H1 (cell line): ENCODE measurements at regions not wholly inside any gene's neighbourhood (a gene's known extent, or its start where the extent isn't known, plus 50 kb on each side); places are given as distances from the start of the nearest gene placed in this dataset.

Experiments
- CTCF ChIA-PET: fragments of 300-600 bp; sonication (Branson Sonifier 250); formaldehyde crosslinking; loops from one replicate; lab custom pipeline; 2021; ENCODE audit not compliant: partially characterized antibody; lab: Charles Lee
- POLR2A ChIA-PET: fragments of 300-600 bp; sonication (Branson Sonifier 250); formaldehyde crosslinking; loops from one replicate; lab custom pipeline; 2021; ENCODE audit warnings: inconsistent platforms; ENCODE audit not compliant: partially characterized antibody; lab: Charles Lee
- DNase-seq, 2 experiments: peaks; one replicate each; pipeline versions ENCODE4 v3.0.0 to v3.0.0-alpha.2; 2010 to 2022; ENCODE audit warnings: low spot score in 2 of 2, low read depth in 1 of 2, mixed read lengths in 1 of 2
- FAIRE-seq: peaks from 2 replicates; lab custom pipeline; 2011; peaks lifted over from hg19 to GRCh38; lab: Jason Lieb, UNC
- H2AFZ ChIP-seq: 2 replicates; pipeline ENCODE4 v1.8.1; 2012; ENCODE audit warnings: low read length, inconsistent platforms
- H2AK5ac ChIP-seq: 2 replicates; pipeline ENCODE4 v1.6.1; 2013; ENCODE audit warnings: low read depth, low read length
- H2BK120ac ChIP-seq: replicated peaks from 2 replicates; pipeline ENCODE3; 2013; ENCODE audit warnings: low read depth, low read length, inconsistent platforms
- H2BK12ac ChIP-seq: 2 replicates; pipeline ENCODE4 v1.6.1; 2013; ENCODE audit warnings: low read depth, low read length
- H2BK15ac ChIP-seq: 2 replicates; pipeline ENCODE4 v1.6.1; 2013; ENCODE audit warnings: low read length
- H2BK20ac ChIP-seq: 2 replicates; pipeline ENCODE4 v1.6.1; 2013; ENCODE audit warnings: low read length
- H2BK5ac ChIP-seq: 2 replicates; pipeline ENCODE4 v1.6.1; 2013; ENCODE audit warnings: low read depth, low read length
- H3K14ac ChIP-seq: 2 replicates; pipeline ENCODE4 v1.6.1; 2013; ENCODE audit warnings: inconsistent platforms; ENCODE audit not compliant: insufficient read length
- H3K18ac ChIP-seq: 2 replicates; pipeline ENCODE4 v1.6.1; 2013; ENCODE audit warnings: low read length; ENCODE audit errors: extremely low read depth
- H3K23ac ChIP-seq: 2 replicates; pipeline ENCODE4 v1.6.1; 2013; ENCODE audit warnings: inconsistent platforms; ENCODE audit not compliant: insufficient read length
- H3K23me2 ChIP-seq: 2 replicates; pipeline ENCODE4 v1.6.1; 2013; ENCODE audit warnings: low read depth, low read length
- H3K27ac ChIP-seq: 2 replicates; pipeline ENCODE4 v1.6.1; 2011; ENCODE audit warnings: low read depth, low read length, inconsistent platforms
- H3K27me3 ChIP-seq, 4 experiments: replicated peaks in 1 of 4; 1 replicate in 1 of 4; 2 replicates in 3 of 4; pipeline versions ENCODE4 v1.6.1 to v1.8.1; 2011 to 2013; ENCODE audit warnings: low read length in 3 of 4, mild to moderate bottlenecking in 3 of 4, inconsistent platforms in 2 of 4, mixed read lengths in 2 of 4, moderate library complexity in 1 of 4; ENCODE audit not compliant: control insufficient read depth in 3 of 4, insufficient read depth in 3 of 4; ENCODE audit errors: extremely low read depth in 1 of 4
- H3K36me3 ChIP-seq, 4 experiments: 2 replicates each; pipeline versions ENCODE4 v1.6.1 to v1.8.1; 2011 to 2013; ENCODE audit warnings: mild to moderate bottlenecking in 4 of 4, low read length in 3 of 4, moderate library complexity in 2 of 4, control low read depth in 1 of 4, inconsistent platforms in 1 of 4; ENCODE audit not compliant: insufficient read depth in 4 of 4, control insufficient read depth in 2 of 4
- H3K4ac ChIP-seq: replicated peaks from 2 replicates; pipeline ENCODE3; 2013; ENCODE audit warnings: low read length, low read depth, mixed read lengths, inconsistent platforms; ENCODE audit not compliant: insufficient read length
- H3K4me1 ChIP-seq, 4 experiments: replicated peaks in 1 of 4; 1 replicate in 1 of 4; 2 replicates in 3 of 4; pipeline versions ENCODE4 v1.6.1 to v1.8.1; 2011 to 2013; ENCODE audit warnings: low read length in 3 of 4, inconsistent platforms in 2 of 4, mixed read lengths in 1 of 4; ENCODE audit not compliant: insufficient read depth in 4 of 4, control insufficient read depth in 3 of 4
- H3K4me2 ChIP-seq, 2 experiments: 2 replicates each; pipeline versions ENCODE4 v1.6.1 to v1.8.1; 2011 to 2013; ENCODE audit warnings: low read depth in 2 of 2, low read length in 2 of 2, control low read depth in 1 of 2, inconsistent platforms in 1 of 2, mild to moderate bottlenecking in 1 of 2; ENCODE audit not compliant: insufficient read depth in 1 of 2
- H3K4me3 ChIP-seq, 4 experiments: fragments of 200-600, 300-600 bp in 1 of 4; sonication (generic), shearing (Covaris generic), sonication (Bioruptor Twin) in 1 of 4; 2 replicates each; pipeline versions ENCODE4 v1.5.1 to v1.8.1; 2011 to 2016; ENCODE audit warnings: low read length in 4 of 4, low read depth in 3 of 4, control low read depth in 2 of 4, inconsistent platforms in 2 of 4, mild to moderate bottlenecking in 2 of 4, mixed read lengths in 1 of 4, moderate library complexity in 1 of 4; ENCODE audit not compliant: insufficient read depth in 2 of 4; ENCODE audit errors: extremely low read depth in 1 of 4
- H3K56ac ChIP-seq: replicated peaks from 2 replicates; pipeline ENCODE3; 2013; ENCODE audit warnings: low read depth, mild to moderate bottlenecking, mixed read lengths, low read length, inconsistent platforms; ENCODE audit not compliant: insufficient read length
- H3K79me1 ChIP-seq: 2 replicates; pipeline ENCODE4 v1.6.1; 2013; ENCODE audit warnings: low read depth, low read length, control low read depth
- H3K79me2 ChIP-seq, 2 experiments: 2 replicates each; pipeline versions ENCODE4 v1.6.1 to v1.8.1; 2012 to 2013; ENCODE audit warnings: low read length in 2 of 2, mild to moderate bottlenecking in 2 of 2, inconsistent platforms in 1 of 2; ENCODE audit not compliant: insufficient read depth in 2 of 2, control insufficient read depth in 1 of 2
- H3K9ac ChIP-seq, 4 experiments: replicated peaks in 1 of 4; 1 replicate in 1 of 4; 2 replicates in 3 of 4; pipeline versions ENCODE4 v1.6.1 to v1.8.1; 2011 to 2013; ENCODE audit warnings: low read depth in 3 of 4, low read length in 3 of 4, control low read depth in 2 of 4, mild to moderate bottlenecking in 2 of 4, moderate library complexity in 2 of 4, inconsistent platforms in 1 of 4; ENCODE audit errors: extremely low read depth in 1 of 4
- H3K9me3 ChIP-seq, 2 experiments: 2 replicates each; pipeline versions ENCODE4 v1.6.1 to v1.8.1; 2012 to 2013; ENCODE audit warnings: mild to moderate bottlenecking in 2 of 2, moderate library complexity in 2 of 2, control low read depth in 1 of 2, inconsistent platforms in 1 of 2, low read depth in 1 of 2, low read length in 1 of 2, mixed read lengths in 1 of 2; ENCODE audit not compliant: insufficient read depth in 2 of 2
- H4K20me1 ChIP-seq, 2 experiments: replicated peaks in 1 of 2; 2 replicates each; pipeline versions ENCODE3 to v1.8.1; 2011 to 2013; ENCODE audit warnings: inconsistent platforms in 2 of 2, low read length in 2 of 2, mild to moderate bottlenecking in 1 of 2; ENCODE audit not compliant: insufficient read depth in 2 of 2, control insufficient read depth in 1 of 2
- H4K5ac ChIP-seq: 2 replicates; pipeline ENCODE4 v1.6.1; 2013; ENCODE audit warnings: low read length, low read depth, mixed read lengths, inconsistent platforms; ENCODE audit not compliant: insufficient read length
- H4K8ac ChIP-seq: 2 replicates; pipeline ENCODE4 v1.8.0; 2013; ENCODE audit warnings: mild to moderate bottlenecking, moderate library complexity, low read length, inconsistent platforms; ENCODE audit not compliant: insufficient read depth; ENCODE audit errors: extremely low read depth
- H4K91ac ChIP-seq: replicated peaks from 2 replicates; pipeline ENCODE3; 2013; ENCODE audit warnings: low read length, mixed read lengths, inconsistent platforms; ENCODE audit not compliant: insufficient read length
- ASH2L ChIP-seq: fragments of 200-600, 300-600 bp; sonication (generic); IDR thresholded peaks from one replicate; pipeline ENCODE4 v1.7.1; 2017; ENCODE audit warnings: low read length
- ATF2 ChIP-seq: IDR thresholded peaks from 2 replicates; pipeline ENCODE4 v1.6.1; 2012; ENCODE audit warnings: low read length, inconsistent platforms
- EGR1 ChIP-seq: IDR thresholded peaks from 2 replicates; pipeline ENCODE4 v1.6.1; 2011; ENCODE audit warnings: low read depth, low read length, borderline replicate concordance
- EP300 ChIP-seq, 2 experiments: IDR thresholded peaks; 1 replicate in 1 of 2; 2 replicates in 1 of 2; pipeline ENCODE4 v1.6.1; 2011 to 2012; ENCODE audit warnings: low read depth in 2 of 2, low read length in 2 of 2, mild to moderate bottlenecking in 2 of 2, borderline replicate concordance in 1 of 2, inconsistent platforms in 1 of 2, moderate library complexity in 1 of 2
- EZH2 ChIP-seq: fragments of 200-600 bp; sonication (generic); IDR thresholded peaks from 2 replicates; pipeline ENCODE4 v1.7.1; 2012; ENCODE audit warnings: low read depth, mild to moderate bottlenecking, moderate library complexity, low read length, inconsistent platforms; ENCODE audit not compliant: severe bottlenecking
- FOSL1 ChIP-seq: IDR thresholded peaks from 2 replicates; pipeline ENCODE4 v1.6.1; 2011; ENCODE audit warnings: mild to moderate bottlenecking, low read depth, low read length, moderate library complexity; ENCODE audit not compliant: insufficient read depth
- KDM1A ChIP-seq: fragments of 200-600, 300-600 bp; sonication (generic); IDR thresholded peaks from 2 replicates; pipeline ENCODE4 v1.7.1; 2016; ENCODE audit warnings: mild to moderate bottlenecking, low read length, borderline replicate concordance
- PHF8 ChIP-seq: fragments of 200-600 bp; sonication (generic); conservative IDR thresholded peaks from 2 replicates; pipeline ENCODE4 v1.7.1; 2012; ENCODE audit warnings: low read depth, mild to moderate bottlenecking, inconsistent platforms, low read length, moderate library complexity
- RBBP5 ChIP-seq: IDR thresholded peaks from 2 replicates; pipeline ENCODE4 v1.7.1; 2012; ENCODE audit warnings: low read depth, mild to moderate bottlenecking, inconsistent platforms, low read length, moderate library complexity, borderline replicate concordance
- RFX5 ChIP-seq: IDR thresholded peaks from 2 replicates; pipeline ENCODE4 v1.6.1; 2011; ENCODE audit warnings: low read depth, low read length, improper control_type of control experiment, borderline replicate concordance
- SIX5 ChIP-seq: IDR thresholded peaks from 2 replicates; pipeline ENCODE4 v1.6.1; 2011; ENCODE audit warnings: mild to moderate bottlenecking, low read depth, low read length
- SP4 ChIP-seq: IDR thresholded peaks from 2 replicates; pipeline ENCODE4 v1.6.1; 2012; ENCODE audit warnings: low read length, inconsistent platforms
- SRF ChIP-seq: IDR thresholded peaks from 2 replicates; pipeline ENCODE4 v1.6.1; 2011; ENCODE audit warnings: mild to moderate bottlenecking, low read depth, low read length, moderate library complexity
- ZNF274 ChIP-seq: IDR thresholded peaks from 2 replicates; pipeline ENCODE4 v1.7.0; 2012; ENCODE audit warnings: low read length, borderline replicate concordance; ENCODE audit errors: extremely low read depth
- WGBS, 2 experiments: shearing (Covaris generic) in 1 of 2; methylation state at CpG; one replicate each; pipeline versions ENCODE4 v1.1.6 to v1.1.7; 2013 to 2015; ENCODE audit warnings: low lambda C conversion rate in 2 of 2, mixed read lengths in 2 of 2, inconsistent platforms in 1 of 2, low coverage in 1 of 2, missing lambda C conversion rate in 1 of 2; ENCODE audit not compliant: insufficient replicate concordance in 2 of 2, insufficient coverage in 1 of 2, insufficient read length in 1 of 2; ENCODE audit errors: extremely low coverage in 1 of 2, missing lambda C conversion rate in 1 of 2; 5-methylcytosine and 5-hydroxymethylcytosine counted together

GRCh38 chr1:177383715-177384114 is 213.0 kb downstream of the BRINP2 start:
- no peak overlapping the region for H2AK5ac ChIP-seq
- H2BK20ac ChIP-seq: no peak overlapping the region
- H4K8ac ChIP-seq: no peak overlapping the region
- no peak overlapping the region for H3K4me3 ChIP-seq
- no peaks in the 10 kb centered on the region for H4K20me1 ChIP-seq
- POLR2A ChIA-PET: no interaction called here
- H3K56ac ChIP-seq: no peak overlapping the region
- no peaks in the 10 kb centered on the region; a peak in 1 of 7 replicates for H3K4me1 ChIP-seq
- no peak overlapping the region for H3K27ac ChIP-seq
- no peaks in the 10 kb centered on the region for H3K79me2 ChIP-seq
- no peak overlapping the region for H2BK12ac ChIP-seq
- no peak overlapping the region for H4K5ac ChIP-seq
- no peak overlapping the region for H3K18ac ChIP-seq
- CTCF ChIA-PET: no interaction called here
- 88% methylated on average over 1 of the region's 1 CpG; no CpG with 5 or more reads in 1 of the 2 experiments for WGBS, 2 experiments
- H3K9me3 ChIP-seq: no peaks in the 10 kb centered on the region
- H2BK120ac ChIP-seq: no peak overlapping the region
- H4K91ac ChIP-seq: no peak overlapping the region
- no peak overlapping the region for H2BK5ac ChIP-seq
- H3K4ac ChIP-seq: no peak overlapping the region
- no peak overlapping the region for H3K4me2 ChIP-seq
- TF ChIP-seq RFX5 (no peak), RBBP5 (no peak), EGR1 (no peak), ASH2L (no peak), ATF2 (no peak), SRF (no peak), EP300 (IDR thresholded peaks at IDR 0.05; ENCODE audit: borderline replicate concordance in 1 of 2, low read depth in 2 of 2, low read length in 2 of 2) (no peak), SIX5 (no peak), EZH2 (no peak), KDM1A (no peak), FOSL1 (no peak), SP4 (no peak), PHF8 (no peak), ZNF274 (no peak)
- H3K9ac ChIP-seq: no peak overlapping the region
- no peak overlapping the region for H3K23ac ChIP-seq
- FAIRE-seq (no peak), DNase-seq (no peak)
- no peaks in the 10 kb centered on the region for H3K23me2 ChIP-seq
- H2AFZ ChIP-seq: no peak overlapping the region
- no peaks in the 10 kb centered on the region for H3K36me3 ChIP-seq
- no peaks in the 10 kb centered on the region for H3K79me1 ChIP-seq
- no peaks in the 10 kb centered on the region for H3K27me3 ChIP-seq
- H2BK15ac ChIP-seq: no peak overlapping the region
- H3K14ac ChIP-seq: no peak overlapping the region
